Activated naive CD8-positive, alpha-beta T cell treated with anti-CD3 and anti-CD28 coated beads, Interleukin-2, amount 10 ng/mL, durations not matched to agents 7 days and 5 days (primary cell): ENCODE measurements at regions not wholly inside any gene's neighbourhood (a gene's known extent, or its start where the extent isn't known, plus 50 kb on each side); places are given as distances from the start of the nearest gene placed in this dataset.
"Not testable (repeated sequence)": the region's sequence is repeated elsewhere in the genome, so short reads cannot be mapped to it uniquely, and the experiment has no call there.

Experiments used
- ATAC-seq: fragments of 150-1000 bp; cut with Tn5 transposase; one replicate; pipeline ENCODE4 v1.10.0; 2021; ENCODE audit warnings: low read depth, moderate library complexity
- POLR2A ChIA-PET: fragments of 350-600 bp; sonication (Branson Sonifier 250); formaldehyde crosslinking; loops from one replicate; lab custom pipeline; 2021; ENCODE audit warnings: antibody characterized with exemption; lab: Charles Lee
- DNase-seq: peaks from one replicate; pipeline ENCODE4 v3.0.0; 2021
- H3K27ac Mint-ChIP-seq: one replicate; pipeline ENCODE4 v1.8.0; 2022; ENCODE audit warnings: mild to moderate bottlenecking, mixed read lengths
- H3K27me3 Mint-ChIP-seq: one replicate; pipeline ENCODE4 v1.8.0; 2022; ENCODE audit warnings: mild to moderate bottlenecking, moderate library complexity, mixed read lengths
- H3K36me3 Mint-ChIP-seq: one replicate; pipeline ENCODE4 v1.8.0; 2021; ENCODE audit warnings: mild to moderate bottlenecking, mixed read lengths
- H3K4me1 Mint-ChIP-seq: one replicate; pipeline ENCODE4 v1.8.0; 2021; ENCODE audit warnings: mixed read lengths
- H3K4me3 Mint-ChIP-seq: one replicate; pipeline ENCODE4 v1.8.0; 2022; ENCODE audit warnings: mild to moderate bottlenecking, moderate library complexity, mixed read lengths
- H3K9me3 Mint-ChIP-seq: one replicate; pipeline ENCODE4 v1.8.0; 2021; ENCODE audit warnings: mixed read lengths

DNA sequence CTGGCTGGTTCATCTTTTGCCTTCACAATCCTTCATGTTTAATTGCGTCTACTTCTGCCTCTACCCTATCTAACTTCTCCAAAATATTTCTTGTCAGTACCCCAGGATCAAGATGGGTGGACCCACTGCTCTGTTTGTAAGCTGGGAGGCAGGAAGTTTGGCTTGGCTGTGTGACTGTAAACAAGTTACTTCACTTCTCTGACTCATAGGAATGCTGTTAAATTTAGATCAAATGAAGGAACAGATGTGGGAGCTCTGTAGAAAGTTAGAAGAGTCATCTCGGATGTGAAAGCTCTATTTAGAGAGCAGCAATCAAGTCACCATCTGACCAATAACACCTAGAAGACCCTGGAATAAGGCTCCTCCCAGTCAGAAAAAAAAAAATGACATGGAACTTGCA, 55.2 kb upstream of the MRTFB start:
- POLR2A ChIA-PET: no interaction called here

DNA sequence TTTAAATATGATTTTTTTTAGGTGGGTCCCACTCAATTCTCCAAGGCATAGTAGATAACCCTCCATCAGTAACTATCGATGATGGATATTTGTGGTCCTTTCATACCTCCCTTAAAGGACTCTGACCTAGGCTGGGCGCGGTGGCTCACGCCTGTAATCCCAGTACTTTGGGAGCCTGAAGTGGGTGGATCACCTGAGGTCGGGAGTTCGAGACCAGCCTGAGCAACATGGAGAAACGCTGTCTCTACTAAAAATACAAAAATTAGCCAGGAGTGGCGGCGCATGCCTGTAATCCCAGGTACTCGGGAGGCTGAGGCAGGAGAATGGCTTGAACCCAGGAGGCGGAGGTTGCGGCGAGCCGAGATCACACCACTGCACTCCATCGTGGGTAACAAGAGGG, 54.8 kb upstream of the MRTFB start:
- H3K36me3 Mint-ChIP-seq, H3K27me3 Mint-ChIP-seq, POLR2A ChIA-PET, ATAC-seq, H3K9me3 Mint-ChIP-seq, DNase-seq, H3K27ac Mint-ChIP-seq, H3K4me3 Mint-ChIP-seq, H3K4me1 Mint-ChIP-seq: not testable (repeated sequence)

More for the DNA sequence above, 55.2 kb upstream of the MRTFB start:
- no peak overlapping the region for H3K4me3 Mint-ChIP-seq
- peaks cover 7% of the 10 kb centered on the region for H3K27me3 Mint-ChIP-seq
- ATAC-seq: no peak
- DNase-seq: no peak
- no peaks in the 10 kb centered on the region for H3K36me3 Mint-ChIP-seq
- H3K27ac Mint-ChIP-seq: peak overlapping the region; percentile 30
- H3K9me3 Mint-ChIP-seq: no peaks in the 10 kb centered on the region
- peaks cover 4% of the 10 kb centered on the region for H3K4me1 Mint-ChIP-seq

DNA sequence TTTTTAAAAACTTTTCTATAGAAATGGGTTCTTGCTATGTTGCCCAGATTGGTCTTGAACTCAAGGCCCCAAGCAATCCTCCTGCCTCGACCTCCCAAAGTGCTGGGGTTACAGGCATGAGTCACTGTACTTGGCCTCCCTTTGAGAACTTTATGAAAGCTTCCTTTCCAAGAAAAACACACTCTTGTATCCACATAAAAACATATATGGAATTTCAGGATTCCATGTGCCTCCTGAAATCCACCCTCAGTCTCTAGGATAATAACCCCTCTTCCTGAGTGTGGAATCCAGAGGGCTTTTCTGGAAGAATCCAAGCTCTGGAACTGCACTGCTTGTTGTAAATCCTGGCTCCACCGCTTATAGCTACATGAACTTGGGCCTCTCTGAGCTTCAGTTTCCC, 53.2 kb upstream of the MRTFB start:
- Mint-ChIP-seq H3K4me3 (no peak overlapping the region), H3K27ac (no peak overlapping the region), H3K9me3 (no peaks in the 10 kb centered on the region), H3K36me3 (no peaks in the 10 kb centered on the region), H3K27me3 (peaks cover 7% of the 10 kb centered on the region), H3K4me1 (peaks cover 4% of the 10 kb centered on the region)
- ATAC-seq: no peak
- no peak for DNase-seq
- POLR2A ChIA-PET: no interaction called here

DNA sequence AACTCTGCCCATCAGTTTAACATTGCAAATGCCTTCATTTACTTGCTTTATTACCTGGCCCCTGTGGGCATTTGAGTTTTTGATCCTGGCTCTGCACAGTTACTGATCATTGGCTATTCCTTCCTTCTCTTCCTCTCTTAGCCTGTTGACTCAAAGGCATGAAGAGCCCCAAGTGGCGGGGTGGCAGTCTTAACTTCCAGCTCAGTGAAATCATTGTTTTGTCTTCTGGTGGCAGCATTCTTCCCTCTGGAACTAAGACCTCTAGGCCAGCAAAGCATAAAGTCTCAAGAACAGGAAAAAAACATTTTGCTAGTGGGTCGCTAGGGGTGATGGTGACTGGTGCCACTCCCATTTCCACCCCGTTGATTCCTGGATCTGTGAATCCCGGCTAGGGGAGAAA, 52.3 kb upstream of the MRTFB start:
- peaks cover 4% of the 10 kb centered on the region for H3K4me1 Mint-ChIP-seq
- DNase-seq: no peak
- H3K9me3 Mint-ChIP-seq: no peaks in the 10 kb centered on the region
- peaks cover 7% of the 10 kb centered on the region for H3K27me3 Mint-ChIP-seq
- no peak overlapping the region for H3K4me3 Mint-ChIP-seq
- POLR2A ChIA-PET: no interaction called here
- no peak overlapping the region for H3K27ac Mint-ChIP-seq
- no peak for ATAC-seq
- no peaks in the 10 kb centered on the region for H3K36me3 Mint-ChIP-seq

DNA sequence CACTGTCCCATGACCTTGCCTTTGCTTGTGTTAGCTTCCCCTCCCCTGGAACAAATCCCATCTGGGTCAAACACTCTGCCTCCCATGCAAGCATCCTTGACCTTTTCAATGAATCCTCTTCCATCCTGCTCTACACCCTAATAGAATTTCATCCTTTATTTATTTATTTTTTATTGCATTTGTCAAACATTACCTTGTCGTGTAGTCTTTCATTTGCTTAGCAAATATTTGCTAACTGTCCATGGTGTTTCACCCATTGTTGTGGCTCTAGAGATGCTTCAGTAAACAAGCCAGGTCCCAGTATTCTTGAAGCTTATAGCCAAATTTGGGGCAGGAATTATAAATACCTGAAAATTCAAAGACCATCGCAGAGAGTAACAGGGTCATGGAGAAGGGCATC, 51.0 kb upstream of the MRTFB start:
- POLR2A ChIA-PET: no interaction called here
- H3K27me3 Mint-ChIP-seq: peaks cover 2% of the 10 kb centered on the region
- H3K9me3 Mint-ChIP-seq: no peaks in the 10 kb centered on the region
- ATAC-seq (no peak), DNase-seq (no peak)
- no peaks in the 10 kb centered on the region for H3K36me3 Mint-ChIP-seq
- no peak overlapping the region for H3K27ac Mint-ChIP-seq
- H3K4me3 Mint-ChIP-seq: no peak overlapping the region
- peaks cover 4% of the 10 kb centered on the region for H3K4me1 Mint-ChIP-seq
